Prostate gland (tissue), 2 donors: ENCODE measurements at regions not wholly inside any gene's neighbourhood (a gene's known extent, or its start where the extent isn't known, plus 50 kb on each side); places are given as distances from the start of the nearest gene placed in this dataset.

ENCODE experiments used
- POLR2A ChIP-seq: fragments of 450-650 bp; IDR thresholded peaks from one replicate; pipeline ENCODE4 v1.6.1; 2016; ENCODE audit warnings: antibody characterized with exemption, mild to moderate bottlenecking
- POLR2AphosphoS5 ChIP-seq: sonication (generic); formaldehyde crosslinking; IDR thresholded peaks from one replicate; pipeline ENCODE4 v1.6.1; 2017; ENCODE audit warnings: antibody characterized with exemption
- TF ChIP-seq, protein P1 (sequence below), 4 experiments: fragments of 200-600 bp in 2 of 4; fragments of 450-650 bp in 2 of 4; sonication (generic) in 2 of 4; IDR thresholded peaks; 1 replicate in 3 of 4; 2 replicates in 1 of 4; pipeline ENCODE4 v1.5.1; 2016 to 2019; ENCODE audit warnings: antibody characterized with exemption in 4 of 4, mild to moderate bottlenecking in 2 of 4, moderate library complexity in 2 of 4

DNA sequence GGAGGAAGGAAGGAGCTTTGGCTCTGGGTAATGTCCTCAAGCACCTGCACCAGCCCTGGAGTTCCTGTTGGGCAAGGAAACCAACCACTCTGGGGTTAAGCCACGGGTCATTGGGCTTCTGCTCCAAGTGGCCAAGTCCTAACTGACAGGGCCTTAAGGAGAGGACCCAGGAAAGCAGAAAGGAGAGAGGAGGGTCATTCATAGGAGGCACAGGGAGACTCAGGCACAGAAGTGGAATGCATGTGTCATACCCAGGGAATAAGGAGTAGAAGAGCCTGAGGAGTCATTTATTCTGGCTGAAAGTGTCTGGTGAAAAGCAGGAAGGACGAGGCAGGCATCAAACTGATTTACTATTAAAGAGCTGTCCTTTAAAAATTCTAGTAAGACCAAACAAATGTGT is 129.2 kb downstream of the DMRT2 start:
- TF ChIP-seq, protein P1, sequence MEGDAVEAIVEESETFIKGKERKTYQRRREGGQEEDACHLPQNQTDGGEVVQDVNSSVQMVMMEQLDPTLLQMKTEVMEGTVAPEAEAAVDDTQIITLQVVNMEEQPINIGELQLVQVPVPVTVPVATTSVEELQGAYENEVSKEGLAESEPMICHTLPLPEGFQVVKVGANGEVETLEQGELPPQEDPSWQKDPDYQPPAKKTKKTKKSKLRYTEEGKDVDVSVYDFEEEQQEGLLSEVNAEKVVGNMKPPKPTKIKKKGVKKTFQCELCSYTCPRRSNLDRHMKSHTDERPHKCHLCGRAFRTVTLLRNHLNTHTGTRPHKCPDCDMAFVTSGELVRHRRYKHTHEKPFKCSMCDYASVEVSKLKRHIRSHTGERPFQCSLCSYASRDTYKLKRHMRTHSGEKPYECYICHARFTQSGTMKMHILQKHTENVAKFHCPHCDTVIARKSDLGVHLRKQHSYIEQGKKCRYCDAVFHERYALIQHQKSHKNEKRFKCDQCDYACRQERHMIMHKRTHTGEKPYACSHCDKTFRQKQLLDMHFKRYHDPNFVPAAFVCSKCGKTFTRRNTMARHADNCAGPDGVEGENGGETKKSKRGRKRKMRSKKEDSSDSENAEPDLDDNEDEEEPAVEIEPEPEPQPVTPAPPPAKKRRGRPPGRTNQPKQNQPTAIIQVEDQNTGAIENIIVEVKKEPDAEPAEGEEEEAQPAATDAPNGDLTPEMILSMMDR (IDR thresholded peaks at IDR 0.05) = no peak
- no peak for TF ChIP-seq POLR2AphosphoS5
- no peak for TF ChIP-seq POLR2A
